ENCODE measurements at regions not wholly inside any gene's neighbourhood (a gene's known extent, or its start where the extent isn't known, plus 50 kb on each side); places are given as distances from the start of the nearest gene placed in this dataset.

DNA sequence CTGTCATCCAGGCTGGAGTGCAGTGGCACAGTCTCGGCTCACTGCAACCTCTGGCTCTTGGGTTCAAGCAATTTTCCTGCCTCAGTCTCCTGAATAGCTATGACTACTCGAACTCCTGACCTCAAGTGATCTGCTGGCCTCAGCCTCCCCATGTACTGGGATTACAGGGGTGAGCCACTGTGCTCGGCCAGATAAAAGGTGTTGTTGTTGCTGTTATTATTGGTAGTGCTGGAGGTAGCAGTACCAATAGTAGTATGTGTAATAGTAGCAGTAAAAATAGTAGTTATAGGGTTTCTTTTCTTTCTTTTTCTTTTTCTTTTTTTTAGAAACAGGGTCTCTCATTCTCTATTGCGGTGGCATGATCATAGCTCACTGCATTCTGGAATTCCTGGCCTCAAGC, 592.1 kb downstream of the ARAP2 start:
- TF ChIP-seq, protein P1, sequence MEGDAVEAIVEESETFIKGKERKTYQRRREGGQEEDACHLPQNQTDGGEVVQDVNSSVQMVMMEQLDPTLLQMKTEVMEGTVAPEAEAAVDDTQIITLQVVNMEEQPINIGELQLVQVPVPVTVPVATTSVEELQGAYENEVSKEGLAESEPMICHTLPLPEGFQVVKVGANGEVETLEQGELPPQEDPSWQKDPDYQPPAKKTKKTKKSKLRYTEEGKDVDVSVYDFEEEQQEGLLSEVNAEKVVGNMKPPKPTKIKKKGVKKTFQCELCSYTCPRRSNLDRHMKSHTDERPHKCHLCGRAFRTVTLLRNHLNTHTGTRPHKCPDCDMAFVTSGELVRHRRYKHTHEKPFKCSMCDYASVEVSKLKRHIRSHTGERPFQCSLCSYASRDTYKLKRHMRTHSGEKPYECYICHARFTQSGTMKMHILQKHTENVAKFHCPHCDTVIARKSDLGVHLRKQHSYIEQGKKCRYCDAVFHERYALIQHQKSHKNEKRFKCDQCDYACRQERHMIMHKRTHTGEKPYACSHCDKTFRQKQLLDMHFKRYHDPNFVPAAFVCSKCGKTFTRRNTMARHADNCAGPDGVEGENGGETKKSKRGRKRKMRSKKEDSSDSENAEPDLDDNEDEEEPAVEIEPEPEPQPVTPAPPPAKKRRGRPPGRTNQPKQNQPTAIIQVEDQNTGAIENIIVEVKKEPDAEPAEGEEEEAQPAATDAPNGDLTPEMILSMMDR (IDR thresholded peaks at IDR 0.05; ENCODE audit: unreplicated experiment), result no peak
- CTCF ChIA-PET, result no interaction called here
- no peaks in the 10 kb centered on the region for H3K27me3 Mint-ChIP-seq (ENCODE audit: unreplicated experiment)
- no TSS peak for BruUV-seq (replicated peaks)
- no peak for DNase-seq
- no peaks in the 10 kb centered on the region for H3K9me3 Mint-ChIP-seq (ENCODE audit: low read depth, unreplicated experiment)
- intact Hi-C loops (cut with micrococcal nuclease; ENCODE audit: unreplicated experiment), result no loop called here
- H3K4me3 Mint-ChIP-seq (ENCODE audit: low read depth, unreplicated experiment), result no peak overlapping the region
- H3K4me1 Mint-ChIP-seq (ENCODE audit: low read depth, unreplicated experiment), result no peaks in the 10 kb centered on the region
- H3K36me3 Mint-ChIP-seq (ENCODE audit: insufficient read depth, unreplicated experiment), result no peaks in the 10 kb centered on the region
- no peak overlapping the region for H3K27ac Mint-ChIP-seq (ENCODE audit: unreplicated experiment)

DNA sequence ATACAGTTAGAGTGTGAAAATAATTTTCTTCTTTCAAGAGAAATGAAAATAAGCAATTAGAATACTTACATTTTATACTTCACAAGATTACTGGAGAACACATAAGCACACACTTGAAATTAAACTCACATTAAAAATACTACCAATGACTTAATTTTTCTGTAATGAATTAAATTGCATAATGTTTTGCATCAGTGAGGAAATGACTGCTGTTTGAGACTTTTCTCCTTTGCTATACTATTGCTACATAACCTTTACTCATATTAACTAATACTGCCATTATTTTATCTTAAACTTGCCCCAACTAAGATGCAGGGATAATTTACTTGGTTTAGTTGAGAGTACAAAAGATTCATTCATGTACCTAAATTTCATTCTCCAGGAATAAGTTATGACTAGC, 590.9 kb downstream of the ARAP2 start:
- CTCF ChIA-PET, result no interaction called here
- peaks cover 2% of the 10 kb centered on the region for H3K9me3 Mint-ChIP-seq (ENCODE audit: low read depth, unreplicated experiment)
- no peak overlapping the region for H3K4me3 Mint-ChIP-seq (ENCODE audit: low read depth, unreplicated experiment)
- TF ChIP-seq, protein P1 (IDR thresholded peaks at IDR 0.05; ENCODE audit: unreplicated experiment), result no peak
- H3K4me1 Mint-ChIP-seq (ENCODE audit: low read depth, unreplicated experiment), result no peaks in the 10 kb centered on the region
- no peaks in the 10 kb centered on the region for H3K27me3 Mint-ChIP-seq (ENCODE audit: unreplicated experiment)
- H3K36me3 Mint-ChIP-seq (ENCODE audit: insufficient read depth, unreplicated experiment), result no peaks in the 10 kb centered on the region
- BruUV-seq (replicated peaks), result no TSS peak
- intact Hi-C loops (cut with micrococcal nuclease; ENCODE audit: unreplicated experiment), result no loop called here
- no peak overlapping the region for H3K27ac Mint-ChIP-seq (ENCODE audit: unreplicated experiment)
- no peak for DNase-seq

DNA sequence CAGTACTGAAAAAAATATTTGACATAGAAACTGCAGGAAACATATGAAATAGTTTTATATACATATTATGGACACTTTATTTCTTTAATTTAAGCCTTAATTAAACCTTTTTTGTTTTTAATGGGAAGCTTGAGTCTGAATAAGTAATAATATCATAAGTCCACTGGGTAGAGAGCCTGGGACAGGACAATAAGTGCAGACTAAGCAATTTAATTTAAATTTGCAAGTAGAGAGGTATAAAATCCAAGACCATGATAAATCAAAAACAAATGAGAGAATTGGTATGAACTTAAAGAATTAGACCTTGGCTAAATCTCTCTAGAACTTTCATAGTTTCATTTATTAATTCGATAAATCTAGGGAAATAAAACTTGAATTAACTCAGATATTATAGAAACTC, 571.2 kb downstream of the ARAP2 start:
- BruUV-seq (replicated peaks), result no TSS peak
- no peak overlapping the region for H3K4me3 Mint-ChIP-seq (ENCODE audit: low read depth, unreplicated experiment)
- TF ChIP-seq, protein P1 (IDR thresholded peaks at IDR 0.05; ENCODE audit: unreplicated experiment), result no peak
- H3K9me3 Mint-ChIP-seq (ENCODE audit: low read depth, unreplicated experiment), result peaks cover 4% of the 10 kb centered on the region
- H3K27me3 Mint-ChIP-seq (ENCODE audit: unreplicated experiment), result no peaks in the 10 kb centered on the region
- H3K4me1 Mint-ChIP-seq (ENCODE audit: low read depth, unreplicated experiment), result no peaks in the 10 kb centered on the region
- intact Hi-C loops (cut with micrococcal nuclease; ENCODE audit: unreplicated experiment), result no loop called here
- no peak for DNase-seq
- H3K36me3 Mint-ChIP-seq (ENCODE audit: insufficient read depth, unreplicated experiment), result no peaks in the 10 kb centered on the region
- H3K27ac Mint-ChIP-seq (ENCODE audit: unreplicated experiment), result no peak overlapping the region
- CTCF ChIA-PET, result no interaction called here

DNA sequence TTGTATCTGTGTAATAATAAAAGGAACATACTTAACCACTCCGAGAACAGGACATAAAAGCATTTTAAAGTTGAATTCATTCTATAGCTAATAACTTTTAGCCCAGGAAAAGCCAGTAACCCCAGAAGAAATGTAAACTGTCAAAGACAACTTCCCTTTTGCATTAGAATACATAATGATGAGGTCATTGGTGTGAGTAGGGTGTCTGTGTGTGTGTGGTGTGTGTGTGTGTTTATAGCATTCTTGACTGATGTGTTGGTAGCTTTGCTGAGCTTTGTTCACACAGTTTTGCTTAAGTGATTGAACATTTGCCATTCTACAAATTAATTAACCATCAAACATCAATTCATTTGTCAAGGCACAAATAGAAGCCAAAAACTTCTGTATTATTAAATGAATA, 559.6 kb downstream of the ARAP2 start:
- no TSS peak for BruUV-seq (replicated peaks)
- peaks cover 12% of the 10 kb centered on the region for H3K9me3 Mint-ChIP-seq (ENCODE audit: low read depth, unreplicated experiment)
- TF ChIP-seq, protein P1 (IDR thresholded peaks at IDR 0.05; ENCODE audit: unreplicated experiment), result no peak
- CTCF ChIA-PET, result no interaction called here
- no peaks in the 10 kb centered on the region for H3K27me3 Mint-ChIP-seq (ENCODE audit: unreplicated experiment)
- no peaks in the 10 kb centered on the region for H3K36me3 Mint-ChIP-seq (ENCODE audit: insufficient read depth, unreplicated experiment)
- no peak overlapping the region for H3K4me3 Mint-ChIP-seq (ENCODE audit: low read depth, unreplicated experiment)
- intact Hi-C loops (cut with micrococcal nuclease; ENCODE audit: unreplicated experiment), result no loop called here
- DNase-seq, result no peak
- no peaks in the 10 kb centered on the region for H3K4me1 Mint-ChIP-seq (ENCODE audit: low read depth, unreplicated experiment)
- H3K27ac Mint-ChIP-seq (ENCODE audit: unreplicated experiment), result no peak overlapping the region

DNA sequence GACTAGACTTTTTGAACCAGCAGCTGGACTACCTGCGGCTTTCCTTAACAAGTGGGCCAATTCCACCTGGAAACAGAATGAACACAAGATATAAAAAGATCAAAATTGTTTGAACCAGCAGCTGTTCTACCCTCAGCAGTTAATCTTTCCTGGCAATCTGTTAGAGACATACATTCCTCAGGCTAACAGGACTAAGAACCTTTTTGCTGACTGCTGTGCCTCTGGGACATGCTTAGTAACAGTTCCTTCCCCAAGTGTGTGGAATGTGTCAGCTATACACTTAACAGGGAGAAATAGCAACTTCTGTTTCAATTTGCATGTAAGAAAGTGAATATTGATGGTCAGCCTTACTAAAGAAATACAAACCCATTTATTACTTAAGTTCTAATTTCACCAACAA, 554.4 kb downstream of the ARAP2 start:
- Mint-ChIP-seq H3K27ac (ENCODE audit: unreplicated experiment) (no peak overlapping the region), H3K36me3 (ENCODE audit: insufficient read depth, unreplicated experiment) (no peaks in the 10 kb centered on the region), H3K4me1 (ENCODE audit: low read depth, unreplicated experiment) (no peaks in the 10 kb centered on the region), H3K4me3 (ENCODE audit: low read depth, unreplicated experiment) (no peak overlapping the region), H3K9me3 (ENCODE audit: low read depth, unreplicated experiment) (peaks cover 6% of the 10 kb centered on the region), H3K27me3 (ENCODE audit: unreplicated experiment) (no peaks in the 10 kb centered on the region)
- intact Hi-C loops (cut with micrococcal nuclease; ENCODE audit: unreplicated experiment), result no loop called here
- no TSS peak for BruUV-seq (replicated peaks)
- TF ChIP-seq, protein P1 (IDR thresholded peaks at IDR 0.05; ENCODE audit: unreplicated experiment), result no peak
- CTCF ChIA-PET, result no interaction called here
- no peak for DNase-seq

All from Calu3 (cell line).